Astrocyte (in vitro differentiated cells and primary cell): ENCODE measurements at regions not wholly inside any gene's neighbourhood (a gene's known extent, or its start where the extent isn't known, plus 50 kb on each side); places are given as distances from the start of the nearest gene placed in this dataset.

Experiments used
- DNase-seq: peaks from one replicate; pipeline ENCODE4 v3.0.0-alpha.2; 2010; ENCODE audit warnings: low read depth
- FAIRE-seq: peaks from 2 replicates; lab custom pipeline; 2011; peaks lifted over from hg19 to GRCh38; lab: Jason Lieb, UNC
- H2AFZ ChIP-seq: 2 replicates; pipeline ENCODE4 v1.6.0; 2012; ENCODE audit warnings: low read depth, low read length, inconsistent platforms
- H3K27ac ChIP-seq: 2 replicates; pipeline ENCODE4 v1.5.1; 2011; ENCODE audit warnings: low read depth, low read length, inconsistent platforms
- H3K27me3 ChIP-seq: 2 replicates; pipeline ENCODE4 v1.6.0; 2011; ENCODE audit warnings: low read length, inconsistent platforms; ENCODE audit not compliant: insufficient read depth
- H3K36me3 ChIP-seq: 2 replicates; pipeline ENCODE4 v1.5.1; 2011; ENCODE audit warnings: low read length, inconsistent platforms; ENCODE audit not compliant: insufficient read depth
- H3K4me1 ChIP-seq: 2 replicates; pipeline ENCODE4 v1.5.1; 2011; ENCODE audit warnings: low read length, inconsistent platforms; ENCODE audit not compliant: insufficient read depth
- H3K4me2 ChIP-seq: 2 replicates; pipeline ENCODE4 v1.6.0; 2012; ENCODE audit warnings: low read length, inconsistent platforms
- H3K4me3 ChIP-seq: 2 replicates; pipeline ENCODE4 v1.5.1; 2011; ENCODE audit warnings: low read depth, mild to moderate bottlenecking, low read length, inconsistent platforms; ENCODE audit not compliant: insufficient read depth
- H3K79me2 ChIP-seq: 2 replicates; pipeline ENCODE4 v1.6.0; 2012; ENCODE audit warnings: mild to moderate bottlenecking, low read length, inconsistent platforms; ENCODE audit not compliant: insufficient read depth
- H3K9ac ChIP-seq: 2 replicates; pipeline ENCODE4 v1.6.0; 2012; ENCODE audit warnings: mild to moderate bottlenecking, low read length, inconsistent platforms
- H3K9me3 ChIP-seq: 2 replicates; pipeline ENCODE4 v1.5.1; 2012; ENCODE audit warnings: low read depth, mild to moderate bottlenecking, low read length, inconsistent platforms; ENCODE audit not compliant: insufficient read depth
- H4K20me1 ChIP-seq: 2 replicates; pipeline ENCODE4 v1.6.0; 2012; ENCODE audit warnings: low read length, inconsistent platforms; ENCODE audit not compliant: insufficient read depth
- H3K27ac Mint-ChIP-seq: one replicate; pipeline ENCODE4 v1.8.0; 2021; ENCODE audit warnings: mild to moderate bottlenecking, mixed read lengths; ENCODE audit not compliant: unreplicated experiment
- H3K27me3 Mint-ChIP-seq: one replicate; pipeline ENCODE4 v1.8.0; 2021; ENCODE audit warnings: low read depth, mixed read lengths; ENCODE audit not compliant: unreplicated experiment
- H3K36me3 Mint-ChIP-seq: one replicate; pipeline ENCODE4 v1.8.0; 2021; ENCODE audit warnings: low read depth, mixed read lengths; ENCODE audit not compliant: unreplicated experiment
- H3K4me1 Mint-ChIP-seq: one replicate; pipeline ENCODE4 v1.8.0; 2021; ENCODE audit warnings: low read depth, mixed read lengths; ENCODE audit not compliant: unreplicated experiment
- H3K4me3 Mint-ChIP-seq: one replicate; pipeline ENCODE4 v1.8.0; 2021; ENCODE audit warnings: mild to moderate bottlenecking, moderate library complexity, mixed read lengths; ENCODE audit not compliant: unreplicated experiment
- H3K9me3 Mint-ChIP-seq: one replicate; pipeline ENCODE4 v1.8.0; 2021; ENCODE audit warnings: mild to moderate bottlenecking, mixed read lengths; ENCODE audit not compliant: unreplicated experiment
- CTCF ChIP-seq: IDR thresholded peaks from 2 replicates; pipeline ENCODE4 v1.5.1; 2011; ENCODE audit warnings: low read depth, mild to moderate bottlenecking, inconsistent platforms, low read length, moderate library complexity; ENCODE audit not compliant: insufficient read depth
- EZH2 ChIP-seq: IDR thresholded peaks from 2 replicates; pipeline ENCODE4 v1.6.1; 2012; ENCODE audit warnings: mild to moderate bottlenecking, low read length, inconsistent platforms; ENCODE audit not compliant: insufficient read depth

DNA sequence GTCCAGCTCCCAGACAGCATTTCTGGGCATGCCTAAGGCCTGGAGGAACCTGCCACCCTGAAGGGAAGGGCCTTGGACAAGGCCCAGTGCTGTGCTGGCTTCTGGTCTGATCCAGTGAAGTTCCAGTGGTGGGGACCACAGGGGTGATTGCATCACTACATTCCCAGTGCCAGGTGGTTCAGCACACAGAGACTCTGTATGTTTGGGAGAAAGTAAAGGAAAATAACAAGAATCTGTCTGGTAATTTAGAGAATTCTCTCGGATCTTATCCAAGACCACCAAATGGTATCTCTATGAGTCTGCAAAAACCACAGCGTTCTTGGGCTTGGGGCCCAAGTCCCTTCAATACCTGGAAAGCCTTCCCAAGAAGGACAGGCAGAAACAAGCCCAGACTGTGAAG is 131.8 kb upstream of the MAD2L1 start:
- H3K4me2 ChIP-seq, result no peak overlapping the region
- no peaks in the 10 kb centered on the region for H3K9me3 Mint-ChIP-seq
- no peak overlapping the region for H3K4me3 Mint-ChIP-seq
- no peaks in the 10 kb centered on the region for H3K9me3 ChIP-seq
- no peaks in the 10 kb centered on the region for H3K4me1 Mint-ChIP-seq
- H3K9ac ChIP-seq, result no peak overlapping the region
- H3K36me3 ChIP-seq, result no peaks in the 10 kb centered on the region
- H3K27me3 ChIP-seq, result no peaks in the 10 kb centered on the region
- H3K4me3 ChIP-seq, result no peak overlapping the region
- H3K4me1 ChIP-seq, result no peaks in the 10 kb centered on the region
- H3K27ac Mint-ChIP-seq, result no peak overlapping the region
- FAIRE-seq, result no peak
- H2AFZ ChIP-seq, result no peak overlapping the region
- DNase-seq, result peak; percentile 60
- H3K27me3 Mint-ChIP-seq, result peaks cover 1% of the 10 kb centered on the region
- no peaks in the 10 kb centered on the region for H3K79me2 ChIP-seq
- H3K36me3 Mint-ChIP-seq, result no peaks in the 10 kb centered on the region
- no peaks in the 10 kb centered on the region for H4K20me1 ChIP-seq
- peak overlapping the region; percentile 45 for H3K27ac ChIP-seq
- no peak for TF ChIP-seq CTCF

DNA sequence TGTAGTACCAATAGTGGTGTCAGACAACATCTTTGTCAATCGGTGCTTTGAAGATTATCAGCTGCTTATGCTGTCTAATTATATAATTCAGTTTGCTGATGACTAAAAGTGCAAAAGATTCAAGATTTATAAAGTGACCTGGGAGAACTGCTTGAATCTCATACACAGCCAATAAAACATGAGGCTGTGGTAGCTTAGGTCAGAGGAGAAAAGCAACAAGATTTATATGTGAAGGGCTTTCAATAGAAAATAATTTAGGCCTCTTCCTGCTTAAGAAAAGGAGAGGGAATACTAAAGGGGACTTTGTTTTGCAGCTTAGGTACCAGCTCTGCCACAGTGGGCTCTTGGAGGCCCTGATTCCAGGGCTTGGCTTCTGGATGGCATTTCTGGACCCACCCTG is 111.0 kb upstream of the MAD2L1 start:
- H3K4me3 ChIP-seq, result no peak overlapping the region
- no peak overlapping the region for H3K4me2 ChIP-seq
- no peaks in the 10 kb centered on the region for H3K79me2 ChIP-seq
- Mint-ChIP-seq H3K4me1 (no peaks in the 10 kb centered on the region), H3K9me3 (no peaks in the 10 kb centered on the region), H3K36me3 (no peaks in the 10 kb centered on the region), H3K27ac (no peak overlapping the region), H3K27me3 (peaks cover 1% of the 10 kb centered on the region), H3K4me3 (no peak overlapping the region)
- H3K9ac ChIP-seq, result no peak overlapping the region
- no peaks in the 10 kb centered on the region for H4K20me1 ChIP-seq
- no peak overlapping the region for H2AFZ ChIP-seq
- H3K27me3 ChIP-seq, result no peaks in the 10 kb centered on the region
- FAIRE-seq (no peak), DNase-seq (no peak)
- H3K9me3 ChIP-seq, result no peaks in the 10 kb centered on the region
- no peak for TF ChIP-seq CTCF
- no peak for TF ChIP-seq EZH2
- H3K36me3 ChIP-seq, result no peaks in the 10 kb centered on the region
- H3K27ac ChIP-seq, result no peak overlapping the region
- no peaks in the 10 kb centered on the region for H3K4me1 ChIP-seq

DNA sequence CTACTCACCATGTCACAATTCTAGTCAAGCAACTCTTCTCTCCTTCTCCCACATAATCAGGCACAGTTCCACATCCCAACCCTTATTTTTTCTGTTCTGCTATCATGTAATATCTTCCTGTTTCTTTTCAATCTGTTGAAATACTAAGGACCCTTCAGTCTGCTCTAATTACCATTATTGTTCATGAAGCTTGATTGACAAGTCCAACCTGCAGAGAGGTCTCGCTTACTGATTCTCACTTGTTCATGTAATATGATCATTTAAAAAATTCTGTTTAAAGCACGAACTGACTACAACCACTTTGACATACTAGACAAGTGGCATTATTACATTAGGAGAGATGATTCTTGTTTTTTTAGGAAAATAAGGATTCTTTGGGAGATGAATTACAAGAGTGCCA is 108.6 kb upstream of the MAD2L1 start:
- no peak overlapping the region for H2AFZ ChIP-seq
- H4K20me1 ChIP-seq, result no peaks in the 10 kb centered on the region
- no peaks in the 10 kb centered on the region for H3K27me3 ChIP-seq
- H3K27ac ChIP-seq, result no peak overlapping the region
- no peaks in the 10 kb centered on the region for H3K36me3 ChIP-seq
- DNase-seq, result no peak
- FAIRE-seq, result no peak
- peaks cover 1% of the 10 kb centered on the region for H3K27me3 Mint-ChIP-seq
- no peak overlapping the region for H3K9ac ChIP-seq
- TF ChIP-seq CTCF, result no peak
- no peak for TF ChIP-seq EZH2
- no peaks in the 10 kb centered on the region for H3K9me3 ChIP-seq
- H3K36me3 Mint-ChIP-seq, result no peaks in the 10 kb centered on the region
- no peak overlapping the region for H3K4me3 Mint-ChIP-seq
- H3K4me1 Mint-ChIP-seq, result no peaks in the 10 kb centered on the region
- H3K9me3 Mint-ChIP-seq, result no peaks in the 10 kb centered on the region
- H3K4me3 ChIP-seq, result no peak overlapping the region
- H3K79me2 ChIP-seq, result no peaks in the 10 kb centered on the region
- H3K4me2 ChIP-seq, result no peak overlapping the region
- H3K4me1 ChIP-seq, result no peaks in the 10 kb centered on the region
- H3K27ac Mint-ChIP-seq, result no peak overlapping the region
